Skeletal muscle tissue (tissue), 3 donors: ENCODE measurements at regions not wholly inside any gene's neighbourhood (a gene's known extent, or its start where the extent isn't known, plus 50 kb on each side); places are given as distances from the start of the nearest gene placed in this dataset.

ENCODE experiments used
- H3K27ac ChIP-seq: one replicate; pipeline ENCODE4 v1.7.0; 2013; ENCODE audit warnings: mild to moderate bottlenecking, low read depth, low read length, inconsistent platforms
- H3K27me3 ChIP-seq, 3 donors: one replicate each; pipeline ENCODE4 v1.7.0; 2013; ENCODE audit warnings: low read length in 3 of 3; ENCODE audit not compliant: control insufficient read depth in 3 of 3, insufficient read depth in 3 of 3
- H3K36me3 ChIP-seq, 3 donors: one replicate each; pipeline ENCODE4 v1.7.0; 2013; ENCODE audit warnings: low read length in 3 of 3; ENCODE audit not compliant: control insufficient read depth in 3 of 3, insufficient read depth in 3 of 3
- H3K4me1 ChIP-seq, 3 donors: one replicate each; pipeline ENCODE4 v1.7.0; 2013; ENCODE audit warnings: low read length in 3 of 3, mild to moderate bottlenecking in 3 of 3; ENCODE audit not compliant: control insufficient read depth in 3 of 3, insufficient read depth in 3 of 3
- H3K4me3 ChIP-seq, 3 donors: one replicate each; pipeline ENCODE4 v1.7.0; 2013; ENCODE audit warnings: low read length in 3 of 3
- H3K9ac ChIP-seq, 3 donors: one replicate each; pipeline ENCODE4 v1.7.0; 2013; ENCODE audit warnings: low read length in 3 of 3, mild to moderate bottlenecking in 3 of 3, moderate library complexity in 2 of 3, low read depth in 1 of 3
- H3K9me3 ChIP-seq, 3 donors: one replicate each; pipeline ENCODE4 v1.7.0; 2013; ENCODE audit warnings: low read length in 3 of 3; ENCODE audit not compliant: control insufficient read depth in 3 of 3
- donor health status: Osteomylitis.

DNA sequence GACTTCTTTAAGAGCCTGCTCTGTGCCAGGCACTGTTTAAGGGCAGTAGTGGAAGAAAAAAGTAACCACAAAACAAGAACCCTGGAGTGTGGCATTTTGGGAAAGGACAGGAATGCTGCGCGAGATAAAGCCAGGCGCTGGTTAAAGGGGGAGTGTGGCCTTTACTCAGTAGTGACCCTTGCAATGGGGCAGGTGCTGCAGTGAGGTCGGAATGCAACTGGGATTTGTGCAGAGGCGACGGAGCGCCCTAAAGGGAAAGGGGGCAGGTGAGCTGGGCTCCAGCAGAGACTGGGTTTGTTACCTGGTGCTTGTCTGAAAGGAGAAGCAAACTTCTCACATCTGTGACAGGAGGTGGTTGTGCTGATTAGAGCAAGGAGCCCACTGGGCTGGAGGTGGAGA lies 263.6 kb downstream of the ACTR3B start:
- Histone ChIP-seq H3K9me3 (peaks cover 0 to 2% (median 0%) of the 10 kb centered on the region in 3 donors), H3K36me3 (no peaks in the 10 kb centered on the region), H3K27ac (no peak overlapping the region), H3K4me3 (no peak overlapping the region), H3K4me1 (no peaks in the 10 kb centered on the region), H3K27me3 (no peaks in the 10 kb centered on the region), H3K9ac (no peak overlapping the region)

GRCh38 chr7:153027210-153027609 lies 267.7 kb downstream of the ACTR3B start:
- Histone ChIP-seq H3K36me3 (no peaks in the 10 kb centered on the region), H3K4me3 (no peak overlapping the region), H3K27ac (no peak overlapping the region), H3K9ac (no peak overlapping the region), H3K9me3 (peaks cover 0 to 1% (median 0%) of the 10 kb centered on the region in 3 donors), H3K4me1 (no peaks in the 10 kb centered on the region), H3K27me3 (no peaks in the 10 kb centered on the region)

- Histone ChIP-seq H3K4me3 (no peak overlapping the region), H3K27ac (no peak overlapping the region), H3K27me3 (no peaks in the 10 kb centered on the region), H3K9me3 (peaks cover 0 to 1% (median 0%) of the 10 kb centered on the region in 3 donors), H3K36me3 (no peaks in the 10 kb centered on the region), H3K4me1 (no peaks in the 10 kb centered on the region), H3K9ac (no peak overlapping the region)
Observed at GRCh38 chr7:153027904-153028303, 268.4 kb downstream of the ACTR3B start.

GRCh38 chr7:153030976-153031375 lies 271.4 kb downstream of the ACTR3B start:
- no peak overlapping the region for H3K4me3 ChIP-seq
- H3K27me3 ChIP-seq, result no peaks in the 10 kb centered on the region
- no peak overlapping the region for H3K27ac ChIP-seq
- no peaks in the 10 kb centered on the region for H3K36me3 ChIP-seq
- H3K4me1 ChIP-seq, result no peaks in the 10 kb centered on the region
- H3K9ac ChIP-seq, result no peak overlapping the region
- H3K9me3 ChIP-seq, result peaks cover 0 to 1% (median 0%) of the 10 kb centered on the region in 3 donors

DNA sequence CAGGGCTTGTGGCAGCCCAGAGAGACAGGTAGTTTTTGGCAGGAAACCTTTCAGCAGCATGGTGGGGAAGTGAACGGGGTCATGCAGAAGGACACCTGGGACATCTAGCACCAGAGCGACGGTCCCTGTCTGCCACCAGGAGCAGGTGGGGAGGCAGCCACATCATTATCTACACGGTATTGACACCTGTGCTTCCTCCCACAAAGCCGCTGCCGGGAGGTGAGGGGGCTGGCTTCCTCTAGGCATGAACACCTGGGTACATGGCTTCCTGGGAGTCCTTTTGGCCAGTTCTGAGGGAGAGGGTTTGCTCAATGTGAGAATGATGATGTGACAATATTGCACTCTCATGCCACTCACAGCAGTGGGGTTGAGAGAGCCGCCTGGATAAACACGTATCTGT lies 275.2 kb downstream of the ACTR3B start:
- Histone ChIP-seq H3K4me1 (no peaks in the 10 kb centered on the region), H3K27ac (no peak overlapping the region), H3K27me3 (no peaks in the 10 kb centered on the region), H3K9ac (no peak overlapping the region), H3K36me3 (no peaks in the 10 kb centered on the region), H3K9me3 (peaks cover 0 to 1% (median 0%) of the 10 kb centered on the region in 3 donors), H3K4me3 (no peak overlapping the region)

- Histone ChIP-seq H3K27me3 (no peaks in the 10 kb centered on the region), H3K4me3 (no peak overlapping the region), H3K4me1 (no peaks in the 10 kb centered on the region), H3K36me3 (no peaks in the 10 kb centered on the region), H3K9me3 (peaks cover 0 to 1% (median 0%) of the 10 kb centered on the region in 3 donors), H3K27ac (no peak overlapping the region), H3K9ac (no peak overlapping the region)
Observed at GRCh38 chr7:153036396-153037063, 277.0 kb downstream of the ACTR3B start.

DNA sequence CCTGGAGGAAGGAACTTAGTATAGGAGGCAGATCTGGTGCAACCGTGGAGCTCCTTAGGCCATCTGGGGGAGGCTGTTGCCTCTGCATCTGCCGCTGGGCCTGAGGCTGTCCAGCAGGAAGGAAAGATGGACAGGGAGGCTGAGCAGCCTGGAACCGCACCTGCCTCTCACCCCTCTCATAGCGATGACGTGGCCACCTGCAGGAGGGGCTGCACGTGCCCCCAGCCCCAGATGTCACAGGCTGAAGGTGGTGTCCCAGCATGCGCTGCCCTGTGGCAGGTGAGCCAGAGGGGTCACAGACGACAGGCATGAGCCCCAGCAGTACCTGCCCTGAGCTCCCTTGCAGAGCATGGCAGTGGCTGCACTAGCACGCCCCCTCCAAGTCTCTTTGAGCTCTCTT lies 283.9 kb downstream of the ACTR3B start:
- H3K4me3 ChIP-seq, result no peak overlapping the region
- peaks cover 0 to 2% (median 0%) of the 10 kb centered on the region in 3 donors for H3K9me3 ChIP-seq
- H3K36me3 ChIP-seq, result no peaks in the 10 kb centered on the region
- no peak overlapping the region for H3K9ac ChIP-seq
- H3K27me3 ChIP-seq, result no peaks in the 10 kb centered on the region
- no peak overlapping the region for H3K27ac ChIP-seq
- H3K4me1 ChIP-seq, result no peaks in the 10 kb centered on the region

DNA sequence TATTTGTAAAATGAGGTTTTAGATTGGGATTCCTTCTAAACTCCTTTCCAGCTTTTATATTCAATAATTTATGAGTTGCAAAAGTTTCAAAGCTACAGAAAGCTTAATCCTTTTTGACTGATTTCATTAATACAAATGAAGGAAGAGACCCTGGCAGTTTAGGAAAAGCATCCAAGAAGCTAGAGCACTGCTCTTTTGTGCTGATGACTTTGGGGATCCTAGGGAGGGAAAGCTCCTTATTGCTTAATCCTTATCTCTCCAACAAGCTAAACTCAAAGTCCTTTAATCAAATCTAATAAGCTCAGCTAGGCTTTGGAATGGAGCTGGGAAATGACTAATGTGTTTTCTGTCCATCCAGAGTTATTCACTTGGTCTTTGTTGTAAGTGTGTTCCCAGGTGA lies 285.4 kb downstream of the ACTR3B start:
- H3K4me3 ChIP-seq, result no peak overlapping the region
- H3K36me3 ChIP-seq, result no peaks in the 10 kb centered on the region
- H3K27ac ChIP-seq, result no peak overlapping the region
- no peaks in the 10 kb centered on the region for H3K27me3 ChIP-seq
- H3K9ac ChIP-seq, result no peak overlapping the region
- no peaks in the 10 kb centered on the region for H3K4me1 ChIP-seq
- peaks cover 0 to 2% (median 0%) of the 10 kb centered on the region in 3 donors for H3K9me3 ChIP-seq

GRCh38 chr7:153047079-153047959 lies 287.8 kb downstream of the ACTR3B start:
- H3K9me3 ChIP-seq, result peaks cover 0 to 2% (median 0%) of the 10 kb centered on the region in 3 donors
- no peaks in the 10 kb centered on the region for H3K27me3 ChIP-seq
- no peaks in the 10 kb centered on the region for H3K4me1 ChIP-seq

DNA sequence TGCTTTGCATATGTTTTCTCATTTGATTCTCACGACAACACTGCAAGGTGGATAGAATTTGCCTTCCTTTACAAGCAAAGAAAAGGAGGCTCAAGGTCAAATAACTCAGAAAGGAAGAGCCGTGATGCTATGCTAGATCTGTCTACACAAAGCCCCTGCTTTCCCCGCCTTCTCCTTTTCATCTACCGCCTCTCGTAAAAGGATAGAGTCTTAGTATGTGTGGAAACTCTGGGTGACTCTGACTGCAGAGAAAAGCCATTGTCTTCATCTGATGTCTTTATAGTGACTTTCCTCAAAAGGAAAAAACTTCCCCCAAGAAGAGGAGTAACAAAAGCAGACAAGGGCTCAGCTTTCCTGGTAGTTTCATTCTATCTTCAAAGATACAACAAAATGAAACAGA lies 292.7 kb downstream of the ACTR3B start:
- Histone ChIP-seq H3K27ac (no peak overlapping the region), H3K4me3 (no peak overlapping the region), H3K9me3 (peaks cover 0 to under 1% (median 0%) of the 10 kb centered on the region in 3 donors), H3K4me1 (no peaks in the 10 kb centered on the region), H3K27me3 (no peaks in the 10 kb centered on the region), H3K9ac (no peak overlapping the region), H3K36me3 (no peaks in the 10 kb centered on the region)

More at GRCh38 chr7:153047079-153047959, 287.8 kb downstream of the ACTR3B start:
- Histone ChIP-seq H3K27ac (no peak overlapping the region), H3K36me3 (no peaks in the 10 kb centered on the region), H3K4me3 (no peak overlapping the region), H3K9ac (no peak overlapping the region)
